D721Med (cell line): ENCODE measurements at regions not wholly inside any gene's neighbourhood (a gene's known extent, or its start where the extent isn't known, plus 50 kb on each side); places are given as distances from the start of the nearest gene placed in this dataset.
"Not testable (repeated sequence)": the region's sequence is repeated elsewhere in the genome, so short reads cannot be mapped to it uniquely, and the experiment has no call there.

Experiments used
- DNase-seq: peaks from one replicate; pipeline ENCODE4 v3.0.0; 2011; ENCODE audit warnings: low spot score; ENCODE audit not compliant: insufficient read length
- FAIRE-seq: peaks from 2 replicates; lab custom pipeline; 2011; peaks lifted over from hg19 to GRCh38; lab: Jason Lieb, UNC
- CTCF ChIP-seq: IDR thresholded peaks from 2 replicates; pipeline ENCODE4 v1.5.1; 2012; ENCODE audit warnings: mild to moderate bottlenecking, control low read depth; ENCODE audit not compliant: insufficient read depth; ENCODE audit errors: missing control alignments

DNA sequence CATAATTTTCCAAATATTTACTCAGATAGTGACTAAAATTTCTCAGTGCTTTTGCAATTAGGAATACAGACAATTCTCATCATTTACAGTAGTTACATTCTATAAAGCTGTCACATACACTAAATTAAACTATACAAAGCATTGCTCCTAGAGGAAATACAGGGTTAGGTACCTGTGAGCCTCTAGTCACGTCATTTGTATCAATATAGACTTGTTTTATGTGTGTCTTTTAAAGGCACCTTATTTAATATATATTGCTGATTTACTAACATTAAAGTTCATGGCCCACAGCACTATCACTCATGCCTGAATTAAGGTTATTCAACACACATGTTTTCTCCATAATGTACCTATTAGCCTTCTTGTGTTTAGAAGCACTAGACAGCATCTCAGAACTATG, 78.7 kb downstream of the PABPC4L start:
- FAIRE-seq = no peak
- TF ChIP-seq CTCF = no peak

GRCh38 chr4:134117392-134118183, 84.0 kb downstream of the PABPC4L start:
- no peak for TF ChIP-seq CTCF
- FAIRE-seq (no peak), DNase-seq (no peak)

More for the DNA sequence above, 78.7 kb downstream of the PABPC4L start:
- no peak for DNase-seq

DNA sequence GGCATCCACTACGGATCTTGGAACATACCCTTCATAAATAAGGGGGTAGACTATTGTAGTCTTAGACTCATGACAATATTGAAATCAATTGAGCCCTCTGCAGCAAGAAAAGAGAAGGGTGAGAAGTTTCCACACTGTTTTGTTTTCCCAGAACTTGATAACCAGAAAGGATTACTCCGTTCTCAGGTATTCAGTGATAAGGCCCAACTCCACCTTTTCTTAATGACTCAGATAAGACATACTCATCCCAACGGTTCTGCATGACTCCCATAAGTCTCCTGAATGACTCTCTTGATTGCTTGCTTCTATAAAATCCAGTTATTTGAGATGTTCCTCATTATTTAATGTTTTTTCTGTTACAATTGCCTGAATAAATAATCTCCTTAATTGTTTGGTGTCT, 111.7 kb downstream of the PABPC4L start:
- TF ChIP-seq CTCF = no peak
- peak; percentile 21 for FAIRE-seq
- DNase-seq = no peak

GRCh38 chr4:134085496-134085895, 116.1 kb downstream of the PABPC4L start:
- TF ChIP-seq CTCF = no peak
- DNase-seq (no peak), FAIRE-seq (no peak)

DNA sequence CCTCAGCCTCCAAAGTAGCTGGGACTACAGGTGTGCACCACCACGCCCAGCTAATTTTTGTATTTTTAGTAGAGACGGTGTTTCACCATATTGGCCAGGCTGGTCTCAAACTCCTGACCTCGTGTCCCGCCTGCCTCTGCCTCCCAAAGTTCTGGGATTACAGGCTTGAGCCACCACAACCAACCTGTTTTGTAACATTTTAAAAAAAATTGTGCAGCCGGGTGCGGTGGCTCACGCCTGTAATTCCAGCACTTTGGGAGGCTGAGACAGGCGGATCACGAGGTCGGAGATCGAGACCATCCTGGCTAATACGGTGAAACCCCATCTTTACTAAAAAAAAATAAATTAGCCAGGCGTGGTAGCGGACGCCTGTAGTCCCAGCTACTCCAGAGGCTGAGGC, 122.5 kb downstream of the PABPC4L start:
- DNase-seq, FAIRE-seq: not testable (repeated sequence)

- no peak for TF ChIP-seq CTCF
- DNase-seq = no peak
- no peak for FAIRE-seq
Measured at GRCh38 chr4:134078230-134078914, 123.2 kb downstream of the PABPC4L start.

DNA sequence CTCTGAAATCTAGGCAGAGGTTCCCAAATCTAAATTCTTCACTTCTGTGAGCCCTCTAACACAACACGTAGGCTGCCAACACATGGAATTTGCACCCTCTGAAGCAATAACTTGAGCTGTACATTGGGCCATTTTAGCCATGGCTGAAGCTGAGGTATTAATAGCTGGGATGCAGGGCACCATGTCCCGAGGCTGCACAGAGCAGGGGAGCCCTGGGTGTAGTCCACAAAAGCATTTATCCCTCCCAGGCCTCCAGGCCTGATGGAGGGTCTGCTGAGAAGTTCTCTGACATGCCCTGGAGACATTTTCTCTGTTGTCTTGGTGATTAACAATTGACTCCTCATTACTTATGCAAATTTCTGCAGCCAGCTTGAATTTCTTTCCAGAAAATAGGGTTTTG, 127.9 kb downstream of the PABPC4L start:
- no peak for TF ChIP-seq CTCF
- DNase-seq = no peak
- no peak for FAIRE-seq
